NCI-H524 treated with DMSO at 0.1 percent for 48 hours (cell line): ENCODE measurements at regions not wholly inside any gene's neighbourhood (a gene's known extent, or its start where the extent isn't known, plus 50 kb on each side); places are given as distances from the start of the nearest gene placed in this dataset.

ENCODE experiments used
- DNase-seq: peaks from one replicate; lab custom pipeline; 2025; lab: John Stamatoyannopoulos, UW

- peak; percentile 22 for DNase-seq
These were observed 232.9 kb upstream of the STARD13 start for GRCh38 chr13:33518452-33518851.

GRCh38 chr13:33519561-33520467, 234.3 kb upstream of the STARD13 start:
- DNase-seq = no peak

GRCh38 chr13:33520468-33520839, 234.9 kb upstream of the STARD13 start:
- DNase-seq = no peak

GRCh38 chr13:33524086-33524485, 238.5 kb upstream of the STARD13 start:
- no peak for DNase-seq

- no peak for DNase-seq
These were observed 240.2 kb upstream of the STARD13 start for GRCh38 chr13:33525763-33526162.

GRCh38 chr13:33526718-33527117, 241.2 kb upstream of the STARD13 start:
- DNase-seq = no peak

- DNase-seq = no peak
These were observed 243.3 kb upstream of the STARD13 start for GRCh38 chr13:33528896-33529295.

GRCh38 chr13:33531484-33531883, 245.9 kb upstream of the STARD13 start:
- DNase-seq = no peak

- DNase-seq = no peak
These were observed 249.5 kb upstream of the STARD13 start for GRCh38 chr13:33535061-33535460.

GRCh38 chr13:33536601-33537000, 251.0 kb upstream of the STARD13 start:
- DNase-seq = no peak

GRCh38 chr13:33537026-33537425, 251.5 kb upstream of the STARD13 start:
- no peak for DNase-seq

- DNase-seq = no peak
These were observed 252.1 kb upstream of the STARD13 start for GRCh38 chr13:33537676-33538075.

GRCh38 chr13:33541456-33541855, 255.9 kb upstream of the STARD13 start:
- DNase-seq = no peak

GRCh38 chr13:33541962-33542308, 256.4 kb upstream of the STARD13 start:
- no peak for DNase-seq

GRCh38 chr13:33542309-33543088, 256.9 kb upstream of the STARD13 start:
- DNase-seq = peak; percentile 88

GRCh38 chr13:33543089-33543459, 257.5 kb upstream of the STARD13 start:
- DNase-seq = no peak

- no peak for DNase-seq
These were observed 258.2 kb upstream of the STARD13 start for GRCh38 chr13:33543631-33544265.

- no peak for DNase-seq
These were observed 258.8 kb upstream of the STARD13 start for GRCh38 chr13:33544308-33544707.

GRCh38 chr13:33545492-33545891, 259.9 kb upstream of the STARD13 start:
- no peak for DNase-seq

- DNase-seq = no peak
These were observed 261.5 kb upstream of the STARD13 start for GRCh38 chr13:33547035-33547434.

- no peak for DNase-seq
These were observed 262.5 kb upstream of the STARD13 start for GRCh38 chr13:33548069-33548468.

- DNase-seq = no peak
These were observed 264.7 kb upstream of the STARD13 start for GRCh38 chr13:33550276-33550675.

- DNase-seq = no peak
These were observed 265.3 kb upstream of the STARD13 start for GRCh38 chr13:33550885-33551284.
